Gastrocnemius medialis (tissue), 4 donors: ENCODE measurements at regions not wholly inside any gene's neighbourhood (a gene's known extent, or its start where the extent isn't known, plus 50 kb on each side); places are given as distances from the start of the nearest gene placed in this dataset.

Source experiments
- ATAC-seq, 2 donors: fragments of 150-250 bp; one replicate each; pipeline ENCODE4 v1.9.1; 2016
- DNase-seq, 2 donors: peaks; one replicate each; pipeline ENCODE4 v3.0.0-alpha.2; 2019
- H3K27ac ChIP-seq, 4 donors: fragments of 200-600 bp; sonication (generic); 1 replicate in 1 of 4; 2 replicates in 3 of 4; pipeline ENCODE4 v1.5.1; 2016 to 2018; ENCODE audit warnings: mild to moderate bottlenecking in 2 of 4, moderate library complexity in 1 of 4
- H3K27me3 ChIP-seq, 3 donors: fragments of 200-600 bp; sonication (generic) in 2 of 3; 1 replicate in 1 of 3; 2 replicates in 2 of 3; pipeline versions ENCODE4 v1.5.1 to v1.6.0; 2016 to 2019; ENCODE audit warnings: mild to moderate bottlenecking in 1 of 3, moderate library complexity in 1 of 3
- H3K36me3 ChIP-seq, 2 donors: fragments of 200-600 bp; sonication (generic) in 1 of 2; one replicate each; pipeline ENCODE4 v1.5.1; 2017 to 2018
- H3K4me1 ChIP-seq, 2 donors: fragments of 200-600 bp; sonication (generic) in 1 of 2; one replicate each; pipeline ENCODE4 v1.5.1; 2016 to 2017; ENCODE audit warnings: mild to moderate bottlenecking in 2 of 2
- H3K4me3 ChIP-seq, 4 donors: fragments of 200-600 bp; sonication (generic) in 3 of 4; 1 replicate in 1 of 4; 2 replicates in 3 of 4; pipeline ENCODE4 v1.5.1; 2016 to 2019; ENCODE audit warnings: mild to moderate bottlenecking in 2 of 4
- H3K9me3 ChIP-seq, 3 donors: fragments of 200-600 bp; sonication (generic) in 2 of 3; 1 replicate in 1 of 3; 2 replicates in 2 of 3; pipeline ENCODE4 v1.5.1; 2016 to 2019
- CTCF ChIP-seq, 5 experiments: fragments of 450-650 bp in 3 of 5; fragments of 200-600 bp in 2 of 5; sonication (generic) in 2 of 5; IDR thresholded peaks in 4 of 5; conservative IDR thresholded peaks in 1 of 5; 1 replicate in 4 of 5; 2 replicates in 1 of 5; pipeline ENCODE4 v1.5.1; 2016 to 2019; ENCODE audit warnings: antibody characterized with exemption in 5 of 5, mild to moderate bottlenecking in 3 of 5, moderate library complexity in 3 of 5
- POLR2A ChIP-seq, 2 donors: fragments of 450-650 bp; IDR thresholded peaks; one replicate each; pipeline ENCODE4 v1.6.1; 2017; ENCODE audit warnings: antibody characterized with exemption in 2 of 2, mild to moderate bottlenecking in 2 of 2, moderate library complexity in 2 of 2
- in situ Hi-C, 4 donors: fragments of 200-750 bp; cut with MboI; loops; one replicate each; pipeline versions ENCODE4 v1.15.0 to v1.8.0; 2017; ENCODE audit warnings: low sequenced_read_pairs in 4 of 4
- intact Hi-C: fragments of 100-400 bp; cut with DNase I; formaldehyde crosslinking; loops from one replicate; pipeline ENCODE4 v1.15.1; 2023; ENCODE audit warnings: low total_unique reads

- intact Hi-C loops: no loop called here
- in situ Hi-C loops: no loop called here
- peaks cover 0 to 3% of the 10 kb centered on the region in 2 donors for H3K4me1 ChIP-seq
- ATAC-seq (no peak), DNase-seq (no peak)
- no peaks in the 10 kb centered on the region for H3K9me3 ChIP-seq
- H3K4me3 ChIP-seq: no peak overlapping the region
- H3K27me3 ChIP-seq: no peaks in the 10 kb centered on the region
- TF ChIP-seq POLR2A (IDR thresholded peaks at IDR 0.05) (no peak), CTCF (IDR thresholded peaks at IDR 0.05 in 4 of 5, conservative IDR thresholded peaks at IDR 0.05 in 1 of 5) (no peak)
- H3K27ac ChIP-seq: no peak overlapping the region
- no peaks in the 10 kb centered on the region for H3K36me3 ChIP-seq
Measured at GRCh38 chrX:155774387-155774786, 106.8 kb upstream of the VAMP7 start.

- H3K4me3 ChIP-seq: peak overlapping the region; percentile 35 to 59 (median 44)
- intact Hi-C loops (loop anchor here (2.0 to 5.0 kb wide), 3 partner anchors 51 to 551 kb away; partner anchors contain the start of genes SPRY3, TMLHE and VBP1), in situ Hi-C loops (no loop called here)
- TF ChIP-seq CTCF (IDR thresholded peaks at IDR 0.05 in 4 of 5, conservative IDR thresholded peaks at IDR 0.05 in 1 of 5): no peak
- TF ChIP-seq POLR2A (IDR thresholded peaks at IDR 0.05): no peak
- H3K27me3 ChIP-seq: no peaks in the 10 kb centered on the region
- H3K27ac ChIP-seq: peak overlapping the region; percentile 39 to 80 (median 59)
- DNase-seq (peak in 1 of 2 donors; percentile 62), ATAC-seq (peak; percentile 22 to 75)
- H3K4me1 ChIP-seq: peaks cover 0 to 3% of the 10 kb centered on the region in 2 donors
- no peaks in the 10 kb centered on the region for H3K9me3 ChIP-seq
- no peaks in the 10 kb centered on the region for H3K36me3 ChIP-seq
Measured at GRCh38 chrX:155767876-155768769, 113.0 kb upstream of the VAMP7 start.

- no peak for TF ChIP-seq CTCF (IDR thresholded peaks at IDR 0.05 in 4 of 5, conservative IDR thresholded peaks at IDR 0.05 in 1 of 5)
- TF ChIP-seq POLR2A (IDR thresholded peaks at IDR 0.05): peak in 1 of 2 donors; percentile 24
- DNase-seq: peak; percentile 38 to 57
- H3K36me3 ChIP-seq: no peaks in the 10 kb centered on the region
- peaks cover 0 to 3% of the 10 kb centered on the region in 2 donors for H3K4me1 ChIP-seq
- no peaks in the 10 kb centered on the region for H3K27me3 ChIP-seq
- H3K9me3 ChIP-seq: no peaks in the 10 kb centered on the region
- ATAC-seq: peak; percentile 86 to 97
- peak overlapping the region; percentile 43 to 64 (median 55) for H3K4me3 ChIP-seq
- intact Hi-C loops (loop anchor here (2.0 to 5.0 kb wide), 3 partner anchors 50 to 550 kb away; partner anchors contain the start of genes SPRY3, TMLHE and VBP1), in situ Hi-C loops (no loop called here)
- H3K27ac ChIP-seq: peak overlapping the region; percentile 72 to 86 (median 78)
Measured at GRCh38 chrX:155767051-155767875, 113.9 kb upstream of the VAMP7 start.

GRCh38 chrX:155766321-155766720, 114.8 kb upstream of the VAMP7 start:
- Histone ChIP-seq H3K4me3 (peak overlapping the region in 1 of 4 donors; percentile 59), H3K27ac (peak overlapping the region; percentile 72 to 86 (median 78))

More at GRCh38 chrX:155766321-155766720, 114.8 kb upstream of the VAMP7 start:
- ATAC-seq (no peak), DNase-seq (no peak)
- in situ Hi-C loops (no loop called here), intact Hi-C loops (loop anchor here (2.0 to 5.0 kb wide), 3 partner anchors 49 to 550 kb away; partner anchors contain the start of genes SPRY3, TMLHE and VBP1)
- TF ChIP-seq POLR2A (IDR thresholded peaks at IDR 0.05): no peak
- no peak for TF ChIP-seq CTCF (IDR thresholded peaks at IDR 0.05 in 4 of 5, conservative IDR thresholded peaks at IDR 0.05 in 1 of 5)
- Histone ChIP-seq H3K4me1 (peaks cover 0 to 3% of the 10 kb centered on the region in 2 donors), H3K27me3 (no peaks in the 10 kb centered on the region), H3K36me3 (no peaks in the 10 kb centered on the region), H3K9me3 (no peaks in the 10 kb centered on the region)
